ENCODE measurements at regions not wholly inside any gene's neighbourhood (a gene's known extent, or its start where the extent isn't known, plus 50 kb on each side); places are given as distances from the start of the nearest gene placed in this dataset.

DNA sequence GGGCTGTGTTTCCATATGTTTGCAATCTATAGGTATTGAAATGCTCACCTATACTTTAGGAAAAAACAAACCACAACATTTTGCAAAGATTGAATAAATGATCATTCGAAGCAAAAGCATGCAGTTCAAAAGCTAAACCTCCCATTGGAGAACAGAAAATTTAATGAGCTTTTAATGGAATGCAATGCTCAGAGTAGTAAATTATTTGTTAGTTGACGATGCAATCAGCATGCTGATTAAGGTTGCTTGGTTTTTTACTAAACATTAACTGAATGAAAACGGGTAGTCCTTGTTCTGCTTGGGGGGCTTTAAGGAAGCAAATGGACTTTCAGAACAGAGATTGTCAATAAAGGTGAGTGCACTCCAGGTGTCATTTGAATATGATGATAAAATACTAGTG is 123.3 kb upstream of the TMEM161B start:
- no peak overlapping the region for H3K4me2 ChIP-seq (ENCODE audit: control insufficient read depth, insufficient read depth)
- no peak for TF ChIP-seq GATAD2B (conservative IDR thresholded peaks at IDR 0.05; ENCODE audit: low read depth)
- TF ChIP-seq NRF1 (conservative IDR thresholded peaks at IDR 0.05; ENCODE audit: low read depth, low read length), result no peak
- no peak for TF ChIP-seq RELB (IDR thresholded peaks at IDR 0.05; ENCODE audit: low read depth)
- TF ChIP-seq HDAC6 (IDR thresholded peaks at IDR 0.05; ENCODE audit: unreplicated experiment), result no peak
- no peaks in the 10 kb centered on the region for H3K9me3 ChIP-seq (replicated peaks; ENCODE audit: control insufficient read depth, insufficient read depth, low read length)
- H2AFZ ChIP-seq (ENCODE audit: control insufficient read depth, low read depth, low read length), result no peak overlapping the region
- ChIA-PET SMC1A (ENCODE audit: uncharacterized antibody, unreplicated experiment) (no interaction called here), RAD21 (ENCODE audit: unreplicated experiment) (interaction anchor here (0.6 kb wide), 1 partner anchor 47 kb away, joined by 4 read pairs; no protein-coding TSS in a partner anchor), POLR2A (no interaction called here), CTCF (no interaction called here)
- FAIRE-seq (no peak), DNase-seq (ENCODE audit: low read depth, low spot score) (no peak), ATAC-seq (no peak)
- no peaks in the 10 kb centered on the region for H4K20me1 ChIP-seq (ENCODE audit: control insufficient read depth, insufficient read depth)
- H3K36me3 ChIP-seq (ENCODE audit: control insufficient read depth in 2 of 2, insufficient read depth in 2 of 2, low read length in 1 of 2), result no peaks in the 10 kb centered on the region
- in situ Hi-C loops (cut with MboI), result no loop called here
- H3K27me3 ChIP-seq (replicated peaks in 1 of 2; ENCODE audit: control insufficient read depth in 2 of 2, insufficient read depth in 2 of 2, low read length in 1 of 2), result no peaks in the 10 kb centered on the region
- BruUV-seq (replicated peaks), result no TSS peak
- no peak overlapping the region for H3K27ac ChIP-seq (ENCODE audit: control insufficient read depth, insufficient read depth)
- no peaks in the 10 kb centered on the region for H3K4me1 ChIP-seq (ENCODE audit: control insufficient read depth, insufficient read depth, low read length)
- no peak overlapping the region for H3K4me3 ChIP-seq
- no peak overlapping the region for H3K9ac ChIP-seq (ENCODE audit: control insufficient read depth, insufficient read depth, low read length)
- intact Hi-C loops (cut with micrococcal nuclease; ENCODE audit: unreplicated experiment), result no loop called here
- no peaks in the 10 kb centered on the region for H3K79me2 ChIP-seq (ENCODE audit: control insufficient read depth, insufficient read depth, low read length)
- WGBS (ENCODE audit: insufficient coverage, insufficient replicate concordance, low lambda C conversion rate, missing lambda C conversion rate), result 33% methylated on average over 3 of the region's 3 CpGs

- ChIA-PET RAD21 (ENCODE audit: unreplicated experiment) (no interaction called here), SMC1A (ENCODE audit: uncharacterized antibody, unreplicated experiment) (no interaction called here), CTCF (no interaction called here), POLR2A (no interaction called here)
- H3K4me3 ChIP-seq, result no peak overlapping the region
- H3K27ac ChIP-seq (ENCODE audit: control insufficient read depth, insufficient read depth), result no peak overlapping the region
- H3K9ac ChIP-seq (ENCODE audit: control insufficient read depth, insufficient read depth, low read length), result no peak overlapping the region
- H3K9me3 ChIP-seq (replicated peaks; ENCODE audit: control insufficient read depth, insufficient read depth, low read length), result no peaks in the 10 kb centered on the region
- H3K4me1 ChIP-seq (ENCODE audit: control insufficient read depth, insufficient read depth, low read length), result no peaks in the 10 kb centered on the region
- H3K36me3 ChIP-seq (ENCODE audit: control insufficient read depth in 2 of 2, insufficient read depth in 2 of 2, low read length in 1 of 2), result no peaks in the 10 kb centered on the region
- H2AFZ ChIP-seq (ENCODE audit: control insufficient read depth, low read depth, low read length), result no peak overlapping the region
- H3K27me3 ChIP-seq (replicated peaks in 1 of 2; ENCODE audit: control insufficient read depth in 2 of 2, insufficient read depth in 2 of 2, low read length in 1 of 2), result no peaks in the 10 kb centered on the region
- 61% methylated on average over 8 of the region's 8 CpGs for WGBS (ENCODE audit: insufficient coverage, insufficient replicate concordance, low lambda C conversion rate, missing lambda C conversion rate)
- ATAC-seq, result no peak
- intact Hi-C loops (cut with micrococcal nuclease; ENCODE audit: unreplicated experiment), result no loop called here
- H4K20me1 ChIP-seq (ENCODE audit: control insufficient read depth, insufficient read depth), result no peaks in the 10 kb centered on the region
- BruUV-seq (replicated peaks), result no TSS peak
- no peak for DNase-seq (ENCODE audit: low read depth, low spot score)
- in situ Hi-C loops (cut with MboI), result no loop called here
- H3K79me2 ChIP-seq (ENCODE audit: control insufficient read depth, insufficient read depth, low read length), result no peaks in the 10 kb centered on the region
- no peak overlapping the region for H3K4me2 ChIP-seq (ENCODE audit: control insufficient read depth, insufficient read depth)
- FAIRE-seq, result no peak
- no peak for TF ChIP-seq NFYB (IDR thresholded peaks at IDR 0.05; ENCODE audit: insufficient read depth, low read depth, low read length)
- TF ChIP-seq ETV6 (conservative IDR thresholded peaks at IDR 0.05 in 1 of 2, IDR thresholded peaks at IDR 0.05 in 1 of 2; ENCODE audit: borderline replicate concordance in 1 of 2, low read depth in 1 of 2), result no peak
- TF ChIP-seq CBX5 (IDR thresholded peaks at IDR 0.05; ENCODE audit: low read depth), result no peak
- no peak for TF ChIP-seq SMARCA5 (IDR thresholded peaks at IDR 0.05)
- TF ChIP-seq ZNF274 (IDR thresholded peaks at IDR 0.05; ENCODE audit: insufficient read depth, insufficient read length), result no peak
- TF ChIP-seq, protein P1, sequence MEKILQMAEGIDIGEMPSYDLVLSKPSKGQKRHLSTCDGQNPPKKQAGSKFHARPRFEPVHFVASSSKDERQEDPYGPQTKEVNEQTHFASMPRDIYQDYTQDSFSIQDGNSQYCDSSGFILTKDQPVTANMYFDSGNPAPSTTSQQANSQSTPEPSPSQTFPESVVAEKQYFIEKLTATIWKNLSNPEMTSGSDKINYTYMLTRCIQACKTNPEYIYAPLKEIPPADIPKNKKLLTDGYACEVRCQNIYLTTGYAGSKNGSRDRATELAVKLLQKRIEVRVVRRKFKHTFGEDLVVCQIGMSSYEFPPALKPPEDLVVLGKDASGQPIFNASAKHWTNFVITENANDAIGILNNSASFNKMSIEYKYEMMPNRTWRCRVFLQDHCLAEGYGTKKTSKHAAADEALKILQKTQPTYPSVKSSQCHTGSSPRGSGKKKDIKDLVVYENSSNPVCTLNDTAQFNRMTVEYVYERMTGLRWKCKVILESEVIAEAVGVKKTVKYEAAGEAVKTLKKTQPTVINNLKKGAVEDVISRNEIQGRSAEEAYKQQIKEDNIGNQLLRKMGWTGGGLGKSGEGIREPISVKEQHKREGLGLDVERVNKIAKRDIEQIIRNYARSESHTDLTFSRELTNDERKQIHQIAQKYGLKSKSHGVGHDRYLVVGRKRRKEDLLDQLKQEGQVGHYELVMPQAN (conservative IDR thresholded peaks at IDR 0.05), result no peak
- TF ChIP-seq, protein P2, sequence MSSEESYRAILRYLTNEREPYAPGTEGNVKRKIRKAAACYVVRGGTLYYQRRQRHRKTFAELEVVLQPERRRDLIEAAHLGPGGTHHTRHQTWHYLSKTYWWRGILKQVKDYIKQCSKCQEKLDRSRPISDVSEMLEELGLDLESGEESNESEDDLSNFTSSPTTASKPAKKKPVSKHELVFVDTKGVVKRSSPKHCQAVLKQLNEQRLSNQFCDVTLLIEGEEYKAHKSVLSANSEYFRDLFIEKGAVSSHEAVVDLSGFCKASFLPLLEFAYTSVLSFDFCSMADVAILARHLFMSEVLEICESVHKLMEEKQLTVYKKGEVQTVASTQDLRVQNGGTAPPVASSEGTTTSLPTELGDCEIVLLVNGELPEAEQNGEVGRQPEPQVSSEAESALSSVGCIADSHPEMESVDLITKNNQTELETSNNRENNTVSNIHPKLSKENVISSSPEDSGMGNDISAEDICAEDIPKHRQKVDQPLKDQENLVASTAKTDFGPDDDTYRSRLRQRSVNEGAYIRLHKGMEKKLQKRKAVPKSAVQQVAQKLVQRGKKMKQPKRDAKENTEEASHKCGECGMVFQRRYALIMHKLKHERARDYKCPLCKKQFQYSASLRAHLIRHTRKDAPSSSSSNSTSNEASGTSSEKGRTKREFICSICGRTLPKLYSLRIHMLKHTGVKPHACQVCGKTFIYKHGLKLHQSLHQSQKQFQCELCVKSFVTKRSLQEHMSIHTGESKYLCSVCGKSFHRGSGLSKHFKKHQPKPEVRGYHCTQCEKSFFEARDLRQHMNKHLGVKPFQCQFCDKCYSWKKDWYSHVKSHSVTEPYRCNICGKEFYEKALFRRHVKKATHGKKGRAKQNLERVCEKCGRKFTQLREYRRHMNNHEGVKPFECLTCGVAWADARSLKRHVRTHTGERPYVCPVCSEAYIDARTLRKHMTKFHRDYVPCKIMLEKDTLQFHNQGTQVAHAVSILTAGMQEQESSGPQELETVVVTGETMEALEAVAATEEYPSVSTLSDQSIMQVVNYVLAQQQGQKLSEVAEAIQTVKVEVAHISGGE (CRISPR knock-in tag; IDR thresholded peaks at IDR 0.05), result no peak
- TF ChIP-seq CHD1 (IDR thresholded peaks at IDR 0.05; ENCODE audit: low read depth, low read length), result no peak
Observed at GRCh38 chr5:88391116-88391515, 122.5 kb upstream of the TMEM161B start.

Measured in GM12878 (cell line).